NCI-H1048 (cell line): ENCODE measurements at regions not wholly inside any gene's neighbourhood (a gene's known extent, or its start where the extent isn't known, plus 50 kb on each side); places are given as distances from the start of the nearest gene placed in this dataset.
"Not testable (repeated sequence)": the region's sequence is repeated elsewhere in the genome, so short reads cannot be mapped to it uniquely, and the experiment has no call there.

Source experiments
- DNase-seq: peaks from one replicate; lab custom pipeline; 2025; lab: John Stamatoyannopoulos, UW

- no peak for DNase-seq
Measured at GRCh38 chr7:149604521-149604920, 106.9 kb upstream of the ZNF746 start.

GRCh38 chr7:149600669-149601330 is 103.2 kb upstream of the ZNF746 start:
- not testable (repeated sequence) for DNase-seq

GRCh38 chr7:149599636-149600206 is 102.1 kb upstream of the ZNF746 start:
- no peak for DNase-seq

DNA sequence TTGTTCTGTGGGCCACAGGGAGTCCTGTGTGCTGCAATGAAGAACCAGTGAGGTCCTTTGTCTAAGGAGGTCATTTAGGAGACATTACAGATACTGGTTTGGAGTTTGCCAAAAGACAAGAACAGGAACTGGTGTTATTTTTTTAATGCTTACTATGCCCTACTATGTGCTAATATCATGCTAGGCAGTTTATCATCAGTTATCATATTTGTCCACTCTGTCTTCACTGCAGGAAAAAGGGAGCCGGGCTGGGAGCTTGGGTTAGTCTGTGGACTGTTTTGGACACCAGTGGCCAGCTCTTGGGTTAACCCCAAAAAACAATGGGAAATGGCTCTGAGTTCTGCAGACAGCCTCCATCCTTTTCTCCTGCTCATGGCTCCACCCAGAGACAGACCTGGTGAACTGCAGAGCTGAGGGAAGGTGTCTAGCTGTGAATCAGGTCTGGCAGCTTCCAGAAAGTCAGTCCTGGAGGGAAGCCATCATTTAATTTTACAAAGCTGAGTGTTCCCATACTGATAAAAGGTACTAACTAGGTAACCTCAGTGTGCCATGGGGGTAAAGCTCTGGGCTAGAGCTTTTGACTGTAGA is 101.2 kb upstream of the ZNF746 start:
- no peak for DNase-seq

GRCh38 chr7:149597789-149598188 is 100.2 kb upstream of the ZNF746 start:
- DNase-seq = not testable (repeated sequence)

DNA sequence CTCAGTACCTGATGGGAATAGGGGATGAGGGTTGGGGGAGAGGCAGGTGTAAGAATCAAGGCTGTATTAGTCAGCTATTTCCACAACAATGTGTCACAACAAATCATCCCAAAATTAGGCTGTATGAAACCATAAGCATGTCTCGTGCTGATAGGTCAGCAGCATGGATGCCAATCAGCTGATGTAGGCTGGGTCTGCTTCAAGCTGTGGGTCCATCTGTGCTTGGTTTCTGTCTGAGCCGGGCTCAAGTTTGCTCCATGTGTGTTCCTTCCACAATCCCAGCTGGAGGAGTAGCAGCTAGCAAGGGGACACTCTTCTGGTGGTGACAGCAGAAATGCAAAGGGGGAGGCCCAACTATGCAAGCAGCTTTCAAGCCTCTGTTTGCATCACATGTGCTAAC is 97.9 kb upstream of the ZNF746 start:
- DNase-seq = no peak

- DNase-seq = no peak
Measured at GRCh38 chr7:149595078-149595477, 97.5 kb upstream of the ZNF746 start.

DNA sequence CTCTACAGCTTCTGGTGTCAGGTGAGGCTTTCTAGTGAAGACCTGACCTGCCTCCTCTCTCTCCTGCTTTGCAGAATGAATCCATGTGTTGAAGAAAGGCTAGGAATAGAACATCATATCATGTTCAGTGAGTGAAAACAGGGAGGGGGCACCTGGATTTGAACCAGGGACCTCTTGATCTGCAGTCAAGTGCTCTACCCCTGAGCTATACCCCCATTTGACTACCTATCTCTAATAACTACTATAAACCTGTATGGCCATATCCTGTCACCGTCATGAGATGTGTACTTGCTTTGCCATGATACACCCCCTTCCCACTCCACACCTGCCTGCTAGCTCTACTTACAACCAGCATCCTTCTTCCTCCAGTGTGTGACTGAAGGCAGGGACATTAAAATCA is 91.3 kb upstream of the ZNF746 start:
- DNase-seq = no peak

DNA sequence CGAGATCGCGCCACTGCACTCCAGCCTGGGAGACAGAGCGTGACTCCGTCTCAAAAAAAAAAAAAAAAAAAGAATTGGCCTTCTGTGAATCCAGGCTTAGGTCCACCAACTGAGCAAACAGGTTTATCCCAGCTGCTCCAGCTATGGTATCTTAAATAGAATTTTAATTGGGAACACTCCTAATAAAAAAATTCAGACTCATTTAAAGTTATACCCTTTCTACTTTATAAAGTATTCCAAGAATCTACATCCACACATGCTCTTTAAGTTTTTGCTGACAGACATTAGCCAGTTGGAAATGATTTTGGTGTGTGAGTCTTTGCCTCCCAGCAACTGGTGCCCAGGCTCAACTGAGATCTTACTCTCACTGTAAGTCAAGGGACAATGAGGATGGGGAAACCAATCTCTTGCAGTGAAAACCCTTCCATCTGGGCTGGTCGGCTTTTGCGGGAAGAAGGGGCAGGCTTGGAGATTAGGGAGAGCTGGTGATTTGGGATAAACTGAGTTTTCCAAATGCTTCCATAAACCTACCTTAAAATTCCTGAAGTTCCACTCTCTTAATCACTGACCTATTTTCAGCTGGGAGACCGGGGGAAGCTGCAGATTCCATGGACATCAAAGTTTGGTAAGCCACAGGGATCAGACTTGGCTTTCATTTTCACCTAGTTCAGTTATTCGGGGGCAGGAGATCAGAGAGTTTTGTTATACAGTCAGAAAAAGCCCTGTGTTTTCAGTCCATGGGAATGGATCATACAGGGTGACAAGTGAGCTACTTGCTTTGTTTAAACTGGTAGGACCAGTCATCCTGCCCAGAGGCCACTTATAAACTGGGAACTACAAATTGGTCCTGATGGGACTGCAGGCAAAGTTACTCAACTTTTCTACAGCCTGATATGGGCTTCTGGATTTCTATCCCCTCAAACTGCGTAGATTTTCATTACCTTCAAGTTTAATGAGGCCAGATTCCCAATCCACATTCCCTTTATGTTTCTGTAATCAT is 89.3 kb upstream of the ZNF746 start:
- no peak for DNase-seq

- no peak for DNase-seq
Measured at GRCh38 chr7:149584530-149584929, 86.9 kb upstream of the ZNF746 start.

DNA sequence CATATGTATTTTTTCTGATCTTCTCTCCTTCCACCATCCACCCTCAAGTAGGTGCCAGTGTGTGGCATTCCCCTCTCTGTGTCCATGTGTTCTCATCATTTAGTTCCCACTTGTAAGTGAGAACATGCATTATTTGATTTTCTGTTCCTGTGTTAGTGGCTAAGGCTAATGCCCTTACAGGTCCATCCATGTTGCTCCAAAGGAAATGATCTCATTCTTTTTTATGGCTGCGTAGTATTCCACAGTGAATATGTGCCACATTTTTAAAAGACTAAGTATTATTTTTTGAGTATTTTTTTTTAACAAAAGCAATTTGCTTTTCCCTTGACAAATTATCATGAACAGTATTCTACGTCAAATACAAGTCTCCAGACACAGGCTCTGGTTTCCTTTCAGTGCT is 86.4 kb upstream of the ZNF746 start:
- DNase-seq = no peak

DNA sequence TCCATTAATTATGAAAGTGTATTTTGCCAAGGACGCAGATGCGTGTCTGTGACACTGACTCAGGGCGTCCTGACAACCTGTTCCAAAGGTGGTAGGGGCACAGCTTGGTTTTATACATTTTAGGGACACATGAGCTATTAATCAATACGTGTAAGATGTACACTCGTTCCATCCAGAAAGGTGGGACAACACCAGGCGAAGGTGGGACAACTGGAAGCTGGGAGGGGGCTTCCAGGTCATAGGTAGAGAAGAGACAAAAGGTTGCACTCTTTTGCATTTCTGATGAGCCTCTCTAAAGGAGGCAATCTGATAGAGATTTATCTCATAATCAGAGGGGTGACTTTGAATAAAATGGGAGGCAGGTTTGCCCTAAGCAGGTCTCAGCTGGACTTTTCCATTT is 82.7 kb upstream of the ZNF746 start:
- DNase-seq = no peak

DNA sequence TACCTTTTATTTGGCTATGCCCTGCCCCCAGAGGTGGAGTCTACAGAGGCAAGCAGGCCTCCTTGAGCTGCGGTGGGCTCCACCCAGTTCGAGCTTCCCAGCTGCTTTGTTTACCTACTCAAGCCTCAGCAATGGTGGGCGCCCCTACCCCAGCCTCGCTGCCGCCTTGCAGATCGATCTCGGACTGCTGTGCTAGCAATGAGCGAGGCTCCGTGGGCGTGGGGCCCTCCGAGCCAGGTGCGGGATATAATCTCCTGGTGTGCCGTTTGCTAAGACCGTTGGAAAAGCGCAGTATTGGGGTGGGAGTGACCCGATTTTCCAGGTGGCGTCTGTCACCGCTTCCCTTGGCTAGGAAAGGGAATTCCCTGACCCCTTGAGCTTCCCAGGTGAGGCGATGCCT is 81.8 kb upstream of the ZNF746 start:
- not testable (repeated sequence) for DNase-seq

GRCh38 chr7:149574428-149574827 is 76.8 kb upstream of the ZNF746 start:
- not testable (repeated sequence) for DNase-seq

- DNase-seq = no peak
Measured at GRCh38 chr7:149573519-149573918, 75.9 kb upstream of the ZNF746 start.

DNA sequence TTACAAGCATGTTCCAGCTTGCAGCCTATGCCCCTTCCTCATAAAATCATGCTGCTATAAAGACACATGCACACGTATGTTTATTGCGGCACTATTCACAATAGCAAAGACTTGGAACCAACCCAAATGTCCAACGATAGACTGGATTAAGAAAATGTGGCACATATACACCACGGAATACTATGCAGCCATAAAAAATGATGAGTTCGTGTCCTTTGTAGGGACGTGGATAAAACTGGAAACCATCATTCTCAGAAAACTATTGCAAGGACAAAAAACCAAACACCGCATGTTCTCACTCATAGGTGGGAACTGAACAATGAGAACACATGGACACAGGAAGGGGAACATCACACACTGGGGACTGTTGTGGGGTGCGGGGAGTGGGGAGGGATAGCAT is 75.3 kb upstream of the ZNF746 start:
- DNase-seq = not testable (repeated sequence)

- DNase-seq = no peak
Measured at GRCh38 chr7:149570784-149571183, 73.2 kb upstream of the ZNF746 start.

- DNase-seq = no peak
Measured at GRCh38 chr7:149569726-149570422, 72.3 kb upstream of the ZNF746 start.

GRCh38 chr7:149569025-149569725 is 71.6 kb upstream of the ZNF746 start:
- DNase-seq = no peak

- DNase-seq = no peak
Measured at GRCh38 chr7:149568218-149568617, 70.6 kb upstream of the ZNF746 start.

GRCh38 chr7:149566103-149566502 is 68.5 kb upstream of the ZNF746 start:
- DNase-seq = no peak
